ENCODE measurements at regions not wholly inside any gene's neighbourhood (a gene's known extent, or its start where the extent isn't known, plus 50 kb on each side); places are given as distances from the start of the nearest gene placed in this dataset.

DNA sequence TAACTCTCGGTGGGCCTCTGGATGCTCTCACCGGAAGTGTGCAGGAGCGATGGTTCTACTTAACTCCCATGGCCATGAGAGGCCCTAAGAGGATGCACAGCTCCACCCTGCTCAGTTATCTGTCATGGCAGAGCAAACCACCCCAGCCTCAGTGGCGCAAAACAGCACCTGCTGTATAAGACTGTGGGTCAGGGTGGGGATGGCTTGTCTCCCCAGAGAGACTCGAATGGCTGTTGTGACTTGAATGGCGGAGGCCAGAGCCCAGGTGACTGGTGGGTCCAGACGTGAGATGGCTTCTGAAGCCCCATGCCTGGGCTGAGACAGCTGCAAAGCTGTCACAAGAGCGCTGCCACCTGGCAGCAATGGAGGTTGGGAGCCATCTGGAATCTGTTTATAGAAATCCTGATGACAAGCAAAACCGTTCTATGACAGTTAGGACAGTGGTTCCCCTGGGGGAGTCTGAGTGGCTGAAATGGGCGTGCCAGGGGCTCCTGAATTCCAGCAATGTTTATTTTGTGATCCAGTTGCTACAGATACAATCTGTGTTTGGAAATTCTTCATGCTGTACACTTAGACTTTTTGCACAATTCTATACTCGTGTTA, 490.5 kb downstream of the TCERG1L start:
- Histone ChIP-seq H3K27ac (no peak overlapping the region), H3K4me3 (no peak overlapping the region), H3K36me3 (no peaks in the 10 kb centered on the region), H3K27me3 (no peaks in the 10 kb centered on the region), H3K4me1 (no peaks in the 10 kb centered on the region), H3K9me3 (peaks cover 0 to 14% (median 1%) of the 10 kb centered on the region in 4 donors)
- TF ChIP-seq, protein P1, sequence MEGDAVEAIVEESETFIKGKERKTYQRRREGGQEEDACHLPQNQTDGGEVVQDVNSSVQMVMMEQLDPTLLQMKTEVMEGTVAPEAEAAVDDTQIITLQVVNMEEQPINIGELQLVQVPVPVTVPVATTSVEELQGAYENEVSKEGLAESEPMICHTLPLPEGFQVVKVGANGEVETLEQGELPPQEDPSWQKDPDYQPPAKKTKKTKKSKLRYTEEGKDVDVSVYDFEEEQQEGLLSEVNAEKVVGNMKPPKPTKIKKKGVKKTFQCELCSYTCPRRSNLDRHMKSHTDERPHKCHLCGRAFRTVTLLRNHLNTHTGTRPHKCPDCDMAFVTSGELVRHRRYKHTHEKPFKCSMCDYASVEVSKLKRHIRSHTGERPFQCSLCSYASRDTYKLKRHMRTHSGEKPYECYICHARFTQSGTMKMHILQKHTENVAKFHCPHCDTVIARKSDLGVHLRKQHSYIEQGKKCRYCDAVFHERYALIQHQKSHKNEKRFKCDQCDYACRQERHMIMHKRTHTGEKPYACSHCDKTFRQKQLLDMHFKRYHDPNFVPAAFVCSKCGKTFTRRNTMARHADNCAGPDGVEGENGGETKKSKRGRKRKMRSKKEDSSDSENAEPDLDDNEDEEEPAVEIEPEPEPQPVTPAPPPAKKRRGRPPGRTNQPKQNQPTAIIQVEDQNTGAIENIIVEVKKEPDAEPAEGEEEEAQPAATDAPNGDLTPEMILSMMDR (IDR thresholded peaks at IDR 0.05) = no peak
- no peak for TF ChIP-seq POLR2A (IDR thresholded peaks at IDR 0.05)
- no peak for DNase-seq

DNA sequence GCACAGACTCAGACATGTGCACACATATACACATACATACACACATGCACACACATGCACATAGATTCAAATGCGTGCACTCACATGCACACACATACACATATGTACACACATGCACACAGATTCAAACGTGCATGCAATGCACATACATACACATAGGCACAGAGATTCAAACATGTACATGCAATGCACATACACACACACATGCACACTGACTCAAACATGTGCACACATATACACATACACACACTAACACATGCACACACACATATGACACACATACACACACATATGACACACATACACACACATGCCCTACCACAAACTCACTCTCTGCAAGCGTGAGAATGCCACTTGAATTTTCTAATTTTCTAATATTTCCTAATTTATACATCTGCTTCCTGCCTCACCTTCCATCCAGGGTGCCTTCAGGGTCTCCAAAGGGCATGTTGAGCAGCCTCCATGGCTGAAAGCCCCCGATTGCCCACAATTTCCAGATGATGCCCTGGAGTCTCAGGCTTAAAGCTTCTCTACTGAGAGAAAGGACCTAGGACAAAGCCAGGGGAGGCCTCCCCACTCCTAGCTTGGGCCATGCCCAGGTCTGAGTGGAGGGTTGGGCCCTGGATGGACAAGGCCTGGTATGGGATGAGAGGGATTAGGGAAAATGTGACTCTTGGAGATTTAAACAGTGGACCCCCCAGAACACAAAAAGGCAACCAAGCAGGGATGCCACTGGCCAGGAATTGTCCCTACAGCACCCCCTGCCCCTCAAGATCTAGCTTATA, 487.1 kb downstream of the TCERG1L start:
- Histone ChIP-seq H3K36me3 (no peaks in the 10 kb centered on the region), H3K27me3 (no peaks in the 10 kb centered on the region), H3K27ac (no peak overlapping the region), H3K9me3 (peaks cover 0 to 16% (median 2%) of the 10 kb centered on the region in 4 donors), H3K4me1 (no peaks in the 10 kb centered on the region), H3K4me3 (no peak overlapping the region)
- DNase-seq = no peak
- no peak for TF ChIP-seq POLR2A (IDR thresholded peaks at IDR 0.05)
- TF ChIP-seq, protein P1 (IDR thresholded peaks at IDR 0.05) = no peak

DNA sequence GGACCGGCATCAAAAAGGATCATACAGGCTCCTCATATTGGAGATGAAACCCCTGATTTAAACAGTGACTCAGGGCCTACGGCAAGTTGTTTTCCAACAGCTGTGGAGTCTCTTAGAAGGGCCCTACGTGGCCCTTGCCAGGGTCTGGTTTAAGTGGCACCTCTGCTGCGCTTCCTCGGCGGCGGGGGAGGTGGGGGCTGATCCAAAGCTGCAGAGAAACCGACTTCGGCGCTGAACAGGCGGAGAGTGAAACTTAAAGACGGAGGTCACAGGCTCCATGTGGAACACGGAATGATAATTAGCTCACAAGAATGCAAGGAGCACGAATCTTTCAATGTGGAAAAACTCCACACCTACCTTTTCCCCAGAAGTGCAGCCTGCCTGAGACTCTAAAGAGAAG, 477.9 kb downstream of the TCERG1L start:
- Histone ChIP-seq H3K27ac (no peak overlapping the region), H3K4me1 (no peaks in the 10 kb centered on the region), H3K9me3 (peaks cover 0 to 4% (median 2%) of the 10 kb centered on the region in 4 donors), H3K4me3 (no peak overlapping the region), H3K27me3 (no peaks in the 10 kb centered on the region), H3K36me3 (no peaks in the 10 kb centered on the region)
- no peak for DNase-seq
- TF ChIP-seq, protein P1 (IDR thresholded peaks at IDR 0.05) = no peak
- no peak for TF ChIP-seq POLR2A (IDR thresholded peaks at IDR 0.05)

DNA sequence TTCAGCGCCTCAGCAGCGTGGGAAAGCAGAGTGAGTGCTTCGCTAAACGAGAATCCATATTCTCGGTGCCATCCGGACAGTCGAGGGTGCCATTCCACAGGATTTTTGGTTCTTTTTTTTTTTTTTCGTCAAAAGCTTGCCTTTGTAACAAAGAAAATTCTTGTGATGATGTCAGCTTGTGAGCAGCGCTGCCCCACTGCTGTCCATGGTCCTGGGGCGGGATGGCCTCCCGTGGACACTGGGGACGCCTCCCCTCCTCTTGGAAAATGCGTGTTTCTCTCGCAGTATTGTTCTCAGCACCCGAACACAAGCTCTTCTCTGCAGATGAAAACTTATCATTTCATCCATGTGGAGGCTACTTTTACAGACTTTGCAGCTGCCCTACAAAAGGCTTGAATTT, 477.4 kb downstream of the TCERG1L start:
- TF ChIP-seq, protein P1 (IDR thresholded peaks at IDR 0.05) = no peak
- no peak for TF ChIP-seq POLR2A (IDR thresholded peaks at IDR 0.05)
- H3K27me3 ChIP-seq = no peaks in the 10 kb centered on the region
- no peak overlapping the region for H3K27ac ChIP-seq
- peaks cover 0 to 4% (median 2%) of the 10 kb centered on the region in 4 donors for H3K9me3 ChIP-seq
- H3K4me1 ChIP-seq = no peaks in the 10 kb centered on the region
- H3K4me3 ChIP-seq = no peak overlapping the region
- no peaks in the 10 kb centered on the region for H3K36me3 ChIP-seq
- no peak for DNase-seq

DNA sequence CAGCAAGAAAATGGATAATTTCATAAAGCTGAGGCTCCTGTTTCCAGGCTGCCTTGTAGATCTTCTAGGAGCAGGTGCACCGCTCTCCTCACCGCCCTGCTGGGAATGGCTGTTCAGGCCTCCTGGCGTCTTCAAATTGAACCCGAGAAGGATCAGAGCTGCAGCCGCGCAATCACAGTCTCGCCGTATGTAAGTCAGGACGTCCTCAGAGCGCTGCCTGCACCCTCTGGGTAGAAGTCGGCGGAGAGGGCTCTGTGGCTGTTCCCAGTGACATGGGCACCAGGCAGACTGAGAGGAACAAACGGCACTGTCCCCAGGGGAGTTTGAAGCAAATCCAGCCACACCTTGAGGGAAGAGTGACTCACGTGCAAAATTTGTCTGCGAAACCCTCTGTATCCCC, 476.9 kb downstream of the TCERG1L start:
- TF ChIP-seq POLR2A (IDR thresholded peaks at IDR 0.05) = no peak
- Histone ChIP-seq H3K4me1 (no peaks in the 10 kb centered on the region), H3K27ac (no peak overlapping the region), H3K9me3 (peaks cover 0 to 4% (median 2%) of the 10 kb centered on the region in 4 donors), H3K36me3 (no peaks in the 10 kb centered on the region), H3K27me3 (no peaks in the 10 kb centered on the region), H3K4me3 (no peak overlapping the region)
- DNase-seq = no peak

DNA sequence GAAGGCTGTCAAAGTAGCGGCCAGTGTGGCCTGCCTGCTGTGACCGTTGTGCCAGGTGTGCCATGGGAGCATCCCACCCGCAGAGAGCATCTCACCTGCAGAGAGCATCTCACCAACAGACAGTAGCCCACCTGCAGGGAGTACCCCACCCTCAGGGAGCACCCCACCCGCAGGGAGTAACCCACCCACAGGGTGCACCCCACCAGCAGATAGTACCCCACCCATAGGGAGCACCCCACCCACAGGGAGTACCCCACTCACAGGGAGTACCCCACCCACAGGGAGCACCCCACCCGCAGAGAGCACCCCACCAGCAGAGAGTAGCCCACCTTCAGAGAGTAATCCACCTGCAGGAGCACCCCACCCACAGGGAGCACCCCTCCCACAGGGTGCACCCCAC, 476.5 kb downstream of the TCERG1L start:
- H3K4me3 ChIP-seq = no peak overlapping the region
- H3K4me1 ChIP-seq = no peaks in the 10 kb centered on the region
- no peak for DNase-seq
- H3K27ac ChIP-seq = no peak overlapping the region
- no peaks in the 10 kb centered on the region for H3K27me3 ChIP-seq
- no peaks in the 10 kb centered on the region for H3K36me3 ChIP-seq
- peaks cover 0 to 4% (median 2%) of the 10 kb centered on the region in 4 donors for H3K9me3 ChIP-seq
- TF ChIP-seq POLR2A (IDR thresholded peaks at IDR 0.05) = no peak
- TF ChIP-seq, protein P1 (IDR thresholded peaks at IDR 0.05) = no peak

Data from Peyer's patch (tissue), 4 donors.